RCC 7860 (cell line): ENCODE measurements at regions not wholly inside any gene's neighbourhood (a gene's known extent, or its start where the extent isn't known, plus 50 kb on each side); places are given as distances from the start of the nearest gene placed in this dataset.

Experiments used
- DNase-seq: peaks from one replicate; pipeline ENCODE4 v3.0.0-alpha.2; 2015; ENCODE audit warnings: low spot score
- FAIRE-seq: peaks from 2 replicates; lab custom pipeline; 2012; peaks lifted over from hg19 to GRCh38; lab: Jason Lieb, UNC

- FAIRE-seq (no peak), DNase-seq (no peak)
These were observed 148.5 kb upstream of the PDZRN3 start for GRCh38 chr3:73773233-73773632.

DNA sequence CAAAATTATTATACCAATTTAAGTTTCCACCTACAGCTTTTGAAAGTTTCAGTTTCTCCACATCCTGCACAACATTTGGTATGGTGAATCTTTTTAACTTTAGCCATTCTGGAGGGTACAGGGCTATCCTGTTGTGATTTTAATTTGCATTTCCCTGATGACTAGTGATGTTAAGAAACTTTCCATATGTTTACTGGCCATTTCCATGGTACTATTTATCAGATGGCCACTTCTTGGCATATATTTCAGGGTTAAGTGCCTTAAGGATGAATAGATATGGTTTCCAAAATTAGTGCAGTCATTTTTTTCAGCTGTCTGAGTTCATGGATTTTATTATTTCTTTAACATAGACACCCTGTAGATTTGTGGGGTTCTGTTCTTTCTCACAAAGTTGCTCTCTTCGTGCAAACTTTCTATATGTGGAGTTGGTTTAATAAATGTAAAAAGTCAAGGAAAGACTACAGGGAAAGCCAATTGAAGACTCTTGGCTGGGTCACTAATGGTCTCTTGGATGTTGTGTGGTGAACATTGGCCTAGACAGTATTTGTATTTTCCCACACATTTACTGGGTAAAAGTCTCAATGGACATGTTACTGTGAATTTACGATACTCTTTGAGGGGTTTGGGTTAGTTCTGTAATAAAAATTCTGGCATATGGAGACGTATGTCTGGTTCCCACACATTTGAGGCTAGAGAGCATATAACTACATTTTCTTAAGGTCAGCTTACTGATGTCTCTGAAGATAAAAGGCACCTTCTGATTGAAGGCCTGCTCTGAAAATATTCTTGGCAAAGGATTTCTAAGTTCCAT is 147.5 kb upstream of the PDZRN3 start:
- no peak for DNase-seq
- FAIRE-seq: no peak

- DNase-seq (no peak), FAIRE-seq (no peak)
These were observed 144.0 kb upstream of the PDZRN3 start for GRCh38 chr3:73768524-73769308.

GRCh38 chr3:73766599-73767381 is 142.0 kb upstream of the PDZRN3 start:
- FAIRE-seq (no peak), DNase-seq (no peak)

DNA sequence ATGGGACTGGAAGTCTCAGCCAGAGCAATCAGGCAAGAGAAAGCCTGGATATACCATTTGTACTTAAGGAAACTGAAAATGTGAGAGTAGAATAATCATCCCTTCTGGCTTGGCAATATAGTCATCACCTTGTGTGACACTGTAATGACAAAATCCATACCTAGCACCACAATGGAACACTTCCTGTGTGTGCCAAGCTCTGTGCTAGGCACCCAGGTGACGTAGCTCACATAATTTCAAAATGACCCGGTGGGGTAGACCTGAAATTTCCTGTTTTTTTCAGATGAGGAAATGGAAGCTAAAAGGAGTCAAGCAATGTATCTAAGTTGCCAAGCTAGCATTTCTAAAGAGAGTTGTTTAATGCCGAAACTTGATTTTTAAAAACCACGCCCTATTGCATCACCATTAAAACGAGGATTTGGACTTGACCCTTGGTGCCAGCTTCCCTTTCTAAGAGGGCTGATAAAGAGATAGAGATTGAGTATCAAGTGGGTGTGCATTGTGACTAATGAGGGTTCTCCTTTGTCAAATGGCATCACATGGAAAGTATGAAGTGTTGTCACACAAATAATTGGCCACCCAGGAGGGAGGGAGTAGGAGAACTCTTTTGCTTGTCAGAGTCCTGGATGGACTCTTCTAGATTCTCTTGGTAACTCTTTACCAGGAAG is 141.3 kb upstream of the PDZRN3 start:
- FAIRE-seq (no peak), DNase-seq (no peak)

DNA sequence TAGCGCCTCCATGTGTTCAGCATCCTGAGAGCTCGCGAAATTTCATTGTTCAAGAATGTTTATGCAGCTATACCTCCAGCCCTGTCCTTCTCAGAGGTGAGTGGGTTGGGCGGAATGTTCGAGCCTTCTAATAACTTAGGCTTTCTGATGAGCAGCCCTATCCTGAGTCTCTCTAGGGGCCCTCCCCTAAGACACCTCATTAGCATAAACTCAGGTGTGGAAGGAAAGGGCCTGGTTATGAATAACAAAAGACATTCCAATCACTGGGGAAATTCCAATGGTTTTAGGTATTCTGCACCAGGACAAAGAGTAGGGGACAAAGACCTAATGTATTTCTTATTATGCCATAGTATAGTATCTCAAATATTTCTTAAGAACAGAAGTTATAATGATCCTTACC is 138.1 kb upstream of the PDZRN3 start:
- no peak for DNase-seq

DNA sequence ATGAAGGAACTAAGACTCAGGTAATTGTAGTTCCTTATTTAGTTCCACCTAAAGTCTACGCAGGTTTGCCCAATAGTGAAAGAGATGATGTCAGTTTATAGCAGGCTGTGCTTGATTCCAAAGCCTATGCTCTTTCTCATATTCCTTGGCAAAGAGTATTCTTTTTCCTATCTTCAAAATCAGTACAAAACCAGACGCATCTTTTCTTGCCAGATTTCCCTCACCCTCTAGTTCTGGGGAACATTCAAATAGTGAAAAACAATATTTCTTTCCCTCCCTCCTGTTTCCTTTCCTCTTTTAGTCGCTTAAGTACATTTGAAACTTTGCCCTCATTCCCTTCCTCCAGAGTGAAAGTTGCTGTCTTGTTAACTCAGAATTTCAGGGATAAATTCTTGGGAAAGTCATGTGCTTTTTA is 134.6 kb upstream of the PDZRN3 start:
- FAIRE-seq: no peak
- no peak for DNase-seq

More for the DNA sequence above, 138.1 kb upstream of the PDZRN3 start:
- no peak for FAIRE-seq

DNA sequence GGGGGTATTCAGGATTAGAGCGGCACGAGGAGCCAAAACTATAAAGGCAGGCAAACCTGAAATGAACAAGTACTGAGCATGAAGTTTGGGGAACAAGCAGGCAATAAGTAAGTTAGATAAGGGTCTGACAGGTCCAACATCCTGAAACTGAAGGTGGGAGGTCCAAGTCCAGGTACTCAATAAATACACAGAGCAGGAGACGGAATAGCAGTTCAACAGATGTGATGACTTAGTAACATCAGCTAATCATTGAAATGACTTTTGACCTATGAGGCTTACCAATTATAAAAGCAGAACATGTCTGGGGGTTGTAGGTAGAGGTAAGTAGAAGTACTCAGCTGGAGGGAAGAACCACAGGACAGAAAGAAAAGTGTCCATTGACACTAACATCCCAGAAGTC is 132.8 kb upstream of the PDZRN3 start:
- DNase-seq (no peak), FAIRE-seq (no peak)

DNA sequence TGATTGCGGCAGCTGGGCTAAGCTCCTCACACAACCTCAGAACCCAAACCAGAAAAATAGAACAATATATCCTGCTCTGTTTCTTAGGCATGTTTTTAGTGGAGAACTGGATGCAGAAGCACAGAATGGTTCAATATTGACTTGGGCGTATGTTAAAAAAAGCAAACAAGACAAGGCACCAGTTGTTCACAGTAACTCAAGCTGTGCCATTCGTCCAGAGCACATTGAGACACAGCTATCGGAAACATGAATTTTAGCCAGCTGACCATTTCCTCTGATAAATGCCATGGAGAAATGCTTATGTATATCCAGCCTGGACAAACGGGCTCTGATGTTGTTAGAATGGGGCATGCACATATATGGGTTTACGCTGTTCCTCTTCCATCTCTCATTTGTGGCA is 129.2 kb upstream of the PDZRN3 start:
- FAIRE-seq (no peak), DNase-seq (no peak)

DNA sequence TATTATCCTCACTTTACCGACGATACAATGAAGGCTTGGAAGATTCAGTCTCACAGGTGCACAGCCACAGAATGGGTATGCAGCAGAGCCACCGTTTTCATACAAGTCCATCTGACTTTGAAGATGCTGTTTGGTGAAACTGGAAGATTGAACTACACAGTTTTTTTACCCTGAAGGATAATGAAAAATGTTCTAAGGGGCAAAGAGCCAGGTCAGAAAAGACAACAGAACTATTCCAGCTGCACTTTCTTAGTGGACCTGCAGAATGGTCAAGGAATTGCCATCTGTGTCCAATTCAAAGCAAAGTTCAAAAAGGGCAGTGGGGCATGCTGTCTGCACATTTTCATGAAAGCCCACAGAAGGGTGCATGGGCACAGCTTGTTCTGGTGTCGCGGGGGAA is 127.6 kb upstream of the PDZRN3 start:
- no peak for FAIRE-seq
- DNase-seq: no peak

DNA sequence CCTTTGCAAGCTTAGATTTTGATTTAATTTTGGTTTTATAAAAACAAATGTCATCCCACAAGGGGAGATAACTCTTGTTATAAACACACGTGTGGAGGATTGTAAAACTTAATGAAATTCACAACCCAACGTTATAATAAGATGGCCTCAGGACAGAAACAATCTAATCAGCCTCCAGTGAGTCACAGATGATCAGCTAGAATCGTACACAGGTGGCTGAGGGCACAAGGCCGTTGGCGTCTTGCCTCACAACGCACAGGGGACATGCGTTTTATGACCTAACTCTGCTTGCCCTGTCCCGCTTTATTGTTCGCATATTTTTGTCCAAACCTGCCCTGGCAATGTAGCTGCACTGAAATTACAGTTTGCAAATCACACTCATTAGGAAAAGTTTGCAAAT is 121.9 kb upstream of the PDZRN3 start:
- FAIRE-seq: no peak
- no peak for DNase-seq

- FAIRE-seq: no peak
- DNase-seq: no peak
These were observed 120.9 kb upstream of the PDZRN3 start for GRCh38 chr3:73745526-73746191.

- DNase-seq: no peak
- FAIRE-seq: no peak
These were observed 118.8 kb upstream of the PDZRN3 start for GRCh38 chr3:73743551-73743950.

DNA sequence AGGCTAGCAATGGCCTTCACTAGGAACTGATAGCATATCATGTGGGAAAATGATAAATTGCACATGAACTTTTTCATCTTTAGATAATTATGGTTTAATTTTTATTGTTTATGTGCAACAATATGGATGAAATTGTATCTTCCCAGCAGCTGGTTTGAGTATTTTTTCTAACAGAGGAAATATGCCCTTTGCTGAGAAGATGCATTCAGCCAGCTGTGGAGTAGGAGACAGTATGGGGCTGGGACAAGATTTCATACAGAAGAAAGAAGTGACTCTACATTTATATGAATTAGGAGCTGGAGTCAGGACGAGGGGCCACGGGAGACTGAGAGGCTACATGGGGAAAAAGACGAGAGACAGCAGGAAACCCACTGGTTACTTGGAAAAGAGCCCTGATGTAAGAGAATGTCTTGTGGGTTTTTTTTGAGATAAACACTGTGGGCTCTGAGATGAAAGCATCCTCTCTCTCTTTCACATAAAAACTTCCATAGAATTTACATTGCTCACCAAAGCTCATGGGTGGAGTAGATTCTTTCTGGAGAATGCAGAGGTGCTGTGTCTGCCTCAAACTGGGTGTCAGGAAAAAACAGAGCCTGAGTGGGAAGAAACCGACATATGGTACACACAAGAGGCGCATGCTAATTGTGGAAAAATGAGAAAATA is 115.2 kb upstream of the PDZRN3 start:
- FAIRE-seq (no peak), DNase-seq (no peak)

- FAIRE-seq (no peak), DNase-seq (no peak)
These were observed 114.0 kb upstream of the PDZRN3 start for GRCh38 chr3:73738711-73739110.

GRCh38 chr3:73734211-73735089 is 109.7 kb upstream of the PDZRN3 start:
- DNase-seq: no peak
- no peak for FAIRE-seq

- FAIRE-seq: no peak
- DNase-seq: no peak
These were observed 109.0 kb upstream of the PDZRN3 start for GRCh38 chr3:73733746-73734145.

DNA sequence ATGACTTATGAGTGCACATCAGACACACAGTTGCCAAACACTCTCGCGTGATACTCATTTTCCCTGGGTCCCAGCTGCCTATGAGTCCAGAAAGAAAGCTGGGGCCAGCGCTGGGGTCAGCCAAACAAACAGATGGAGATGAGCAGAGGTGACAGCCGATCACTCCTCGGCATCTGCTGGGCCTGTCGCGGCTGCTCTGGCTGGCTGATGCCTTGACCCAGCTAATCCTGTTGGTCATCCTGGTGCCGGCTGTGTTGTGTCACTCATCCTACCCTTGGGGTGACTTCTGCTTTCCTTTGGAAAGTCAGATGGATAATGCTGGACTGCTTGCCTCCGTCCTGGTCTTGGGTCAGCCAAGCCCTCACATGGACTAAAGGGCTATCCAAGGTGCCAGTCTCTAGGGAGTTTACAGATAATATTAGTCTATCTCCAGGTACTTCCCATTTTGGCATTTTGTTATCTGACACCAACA is 105.3 kb upstream of the PDZRN3 start:
- FAIRE-seq (no peak), DNase-seq (no peak)

DNA sequence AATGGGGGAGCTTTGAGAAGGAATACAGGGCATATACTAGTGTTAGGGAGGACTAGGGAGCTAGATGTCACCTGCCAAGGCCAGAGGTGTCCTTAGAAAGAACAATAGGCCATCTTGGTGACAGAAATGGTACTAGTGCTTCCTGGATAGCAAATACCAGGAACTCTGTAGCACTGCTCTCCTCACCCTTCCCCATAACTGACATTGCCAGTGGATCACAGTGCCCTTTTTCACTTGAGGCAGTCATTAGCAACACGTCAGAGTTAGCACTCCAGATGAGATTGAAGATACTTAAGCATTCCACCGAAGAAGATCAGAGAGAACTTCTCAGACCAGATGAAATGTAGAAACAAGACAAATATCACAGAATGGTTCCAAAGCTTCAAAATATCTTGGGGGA is 103.1 kb upstream of the PDZRN3 start:
- DNase-seq: no peak
- FAIRE-seq: no peak
